GM12892 (cell line): ENCODE measurements at regions not wholly inside any gene's neighbourhood (a gene's known extent, or its start where the extent isn't known, plus 50 kb on each side); places are given as distances from the start of the nearest gene placed in this dataset.

ENCODE experiments used
- POLR2A ChIP-seq: IDR thresholded peaks from 2 replicates; pipeline ENCODE4 v1.6.1; 2011; ENCODE audit warnings: low read depth, low read length, control low read depth
- TAF1 ChIP-seq: IDR thresholded peaks from 2 replicates; pipeline ENCODE4 v1.6.1; 2011; ENCODE audit warnings: low read depth, mild to moderate bottlenecking, control low read depth, low read length, borderline replicate concordance

DNA sequence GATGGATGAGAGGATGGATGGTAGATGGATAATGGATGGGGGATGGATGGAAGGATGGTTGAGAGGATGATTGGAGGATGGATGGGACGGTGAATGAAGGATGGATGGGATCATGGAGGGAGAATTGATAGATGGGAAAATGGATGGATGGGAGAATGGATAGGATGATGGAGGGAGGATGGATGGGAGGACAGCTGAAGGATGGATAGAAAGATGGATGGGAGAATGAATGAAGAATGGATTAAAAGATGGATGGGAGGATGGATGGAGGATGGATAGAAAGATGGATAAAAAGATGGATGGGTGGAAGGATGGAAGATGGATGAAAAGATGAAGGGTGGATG lies 218.3 kb upstream of the IER5L start:
- TF ChIP-seq TAF1 (no peak), POLR2A (no peak)
